GM18907 (cell line): ENCODE measurements at regions not wholly inside any gene's neighbourhood (a gene's known extent, or its start where the extent isn't known, plus 50 kb on each side); places are given as distances from the start of the nearest gene placed in this dataset.
"Not testable (repeated sequence)": the region's sequence is repeated elsewhere in the genome, so short reads cannot be mapped to it uniquely, and the experiment has no call there.

Source experiments
- ATAC-seq: cut with Tn5 transposase; IDR thresholded peaks from one replicate; pipeline ENCODE4 v1.9.1; 2021; ENCODE audit warnings: mild to moderate bottlenecking, moderate library complexity; ENCODE audit not compliant: unreplicated experiment

GRCh38 chr20:19110285-19110684 is 102.2 kb upstream of the SLC24A3 start:
- ATAC-seq: no peak

DNA sequence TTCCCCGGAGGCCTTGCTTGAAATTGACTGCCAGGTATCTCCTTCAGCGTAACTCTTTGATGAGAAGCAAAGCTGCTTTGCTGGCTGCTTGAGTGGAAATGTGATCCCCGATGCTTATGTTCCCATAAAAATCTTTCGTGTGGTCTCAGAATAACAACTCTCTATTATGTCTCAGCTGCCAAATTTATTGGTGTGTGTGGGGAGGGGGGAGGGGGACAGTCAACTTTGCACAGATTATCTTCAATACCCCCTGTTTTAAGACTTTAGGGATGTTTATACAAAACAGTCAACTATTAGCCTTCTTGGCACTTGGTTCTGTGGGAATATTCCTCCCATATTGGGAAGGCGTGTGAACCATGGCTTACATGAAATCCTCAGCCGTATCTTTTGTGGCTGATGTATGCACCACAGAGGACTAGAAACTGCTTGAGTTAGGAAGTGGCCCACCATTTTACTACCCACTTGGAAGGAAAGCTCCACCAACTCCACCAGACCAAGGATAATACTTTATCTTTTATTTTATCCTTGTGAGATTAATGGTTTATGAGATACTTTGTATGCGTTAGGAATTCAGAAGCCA is 101.5 kb upstream of the SLC24A3 start:
- no peak for ATAC-seq

GRCh38 chr20:19112828-19113227 is 99.6 kb upstream of the SLC24A3 start:
- no peak for ATAC-seq

GRCh38 chr20:19113343-19113930 is 99.0 kb upstream of the SLC24A3 start:
- no peak for ATAC-seq

DNA sequence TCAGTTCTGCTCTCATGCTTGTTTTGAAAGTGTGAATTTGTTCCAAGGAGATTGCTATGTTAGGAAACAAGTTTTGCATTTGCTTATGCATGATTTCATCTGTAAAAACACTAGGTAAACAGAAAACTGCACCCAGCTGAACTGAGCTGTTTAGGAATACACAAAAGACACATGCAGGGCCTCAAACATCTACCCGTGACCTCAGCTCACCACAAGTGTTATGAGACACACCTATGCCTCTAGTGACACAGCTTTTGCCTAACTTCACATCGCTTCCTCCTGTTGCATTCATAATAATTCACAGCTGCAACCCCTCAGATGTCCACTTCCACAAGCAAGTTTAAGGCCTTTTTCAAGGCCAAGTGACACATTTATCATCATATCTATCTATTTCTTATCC is 98.0 kb upstream of the SLC24A3 start:
- no peak for ATAC-seq

DNA sequence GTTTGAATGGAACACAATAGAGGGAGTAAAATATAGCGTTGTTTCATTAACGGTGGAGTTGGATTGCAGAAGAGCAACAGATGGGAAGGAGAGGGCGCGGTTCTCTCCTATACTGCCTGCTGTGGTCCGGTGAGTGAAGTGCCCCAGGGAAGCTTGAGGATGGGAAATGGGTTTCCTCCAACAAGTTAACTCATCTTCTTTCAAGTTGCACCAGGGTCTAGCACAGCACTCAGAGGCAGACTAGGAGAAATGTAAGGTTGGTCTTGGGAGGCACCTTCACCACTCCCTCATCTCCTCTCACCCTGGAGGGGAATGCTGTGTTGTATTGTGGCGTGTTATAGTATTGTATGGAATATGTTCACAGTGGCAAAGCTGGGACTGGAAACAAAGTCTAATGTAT is 96.9 kb upstream of the SLC24A3 start:
- no peak for ATAC-seq

DNA sequence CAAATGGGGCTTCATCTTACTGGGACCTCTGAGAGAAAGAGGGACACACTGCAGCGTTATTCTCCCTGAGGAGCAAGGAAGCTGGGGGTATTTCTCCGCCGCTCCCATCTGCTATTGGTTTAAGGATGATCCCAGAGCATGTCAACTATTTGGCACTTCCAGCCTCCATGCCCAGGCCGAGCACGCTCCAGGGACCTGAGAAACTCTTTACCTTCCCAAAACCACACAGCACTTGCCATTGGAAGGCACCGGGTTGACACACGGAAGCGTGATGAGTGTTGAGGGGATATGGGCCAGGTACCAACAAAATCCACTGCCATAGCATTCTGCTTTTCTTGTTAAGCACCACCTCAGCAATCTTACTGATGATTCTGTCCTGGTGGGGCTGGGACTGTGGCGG is 92.4 kb upstream of the SLC24A3 start:
- no peak for ATAC-seq

DNA sequence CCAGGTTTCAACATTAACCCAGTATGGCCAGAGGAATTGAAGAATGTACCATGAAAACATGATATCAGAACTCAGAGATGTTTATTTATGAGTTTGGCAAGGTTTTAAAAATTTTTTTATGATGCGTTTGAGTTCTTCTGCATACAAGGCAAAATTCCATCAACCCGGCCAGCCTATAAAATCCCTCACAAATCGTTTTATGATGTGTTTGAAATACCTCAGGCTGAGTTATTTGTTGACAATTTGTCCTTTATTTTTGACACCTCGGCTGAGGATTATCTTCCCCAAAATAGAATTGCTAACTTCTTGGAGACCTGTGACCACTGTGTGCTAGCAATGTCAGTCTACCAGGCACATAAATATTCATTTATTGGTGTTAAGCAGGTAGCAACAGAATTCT is 91.9 kb upstream of the SLC24A3 start:
- no peak for ATAC-seq

GRCh38 chr20:19121463-19121862 is 91.0 kb upstream of the SLC24A3 start:
- ATAC-seq: no peak

DNA sequence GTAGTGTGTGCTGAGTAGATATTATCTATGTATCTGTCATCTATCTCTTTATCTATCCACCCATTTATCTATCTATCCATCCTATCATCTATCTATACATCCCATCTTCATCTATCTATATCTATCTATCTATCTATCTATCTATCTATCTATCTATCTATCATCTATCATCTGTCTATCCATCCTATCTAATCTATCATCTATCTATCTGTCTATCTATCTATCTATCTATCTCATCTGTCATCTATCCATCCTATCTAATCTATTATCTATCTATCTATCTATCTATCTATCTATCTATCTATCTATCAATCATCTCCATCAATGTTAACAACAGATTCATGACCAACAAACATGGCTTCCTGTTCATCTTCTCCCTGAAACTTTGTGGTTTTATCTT is 90.5 kb upstream of the SLC24A3 start:
- ATAC-seq: no peak

DNA sequence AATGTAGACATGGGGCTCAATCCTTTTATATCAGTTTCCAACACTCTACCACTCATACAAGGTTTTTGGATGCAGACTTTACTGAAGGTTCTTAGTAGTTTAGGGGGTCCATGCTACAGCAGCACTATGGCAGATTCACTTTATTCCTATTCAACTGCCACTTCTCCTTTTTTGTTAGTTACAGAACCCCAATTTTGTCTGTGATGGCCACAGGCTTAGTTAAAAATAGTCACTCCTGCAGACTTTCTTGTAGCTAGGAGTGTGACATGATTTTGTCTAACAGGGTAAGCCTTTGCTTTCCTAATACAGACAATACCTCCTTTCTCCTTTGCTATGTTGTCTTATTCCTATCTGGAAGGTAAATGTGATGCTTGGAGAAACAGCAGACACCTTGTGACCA is 90.0 kb upstream of the SLC24A3 start:
- no peak for ATAC-seq

DNA sequence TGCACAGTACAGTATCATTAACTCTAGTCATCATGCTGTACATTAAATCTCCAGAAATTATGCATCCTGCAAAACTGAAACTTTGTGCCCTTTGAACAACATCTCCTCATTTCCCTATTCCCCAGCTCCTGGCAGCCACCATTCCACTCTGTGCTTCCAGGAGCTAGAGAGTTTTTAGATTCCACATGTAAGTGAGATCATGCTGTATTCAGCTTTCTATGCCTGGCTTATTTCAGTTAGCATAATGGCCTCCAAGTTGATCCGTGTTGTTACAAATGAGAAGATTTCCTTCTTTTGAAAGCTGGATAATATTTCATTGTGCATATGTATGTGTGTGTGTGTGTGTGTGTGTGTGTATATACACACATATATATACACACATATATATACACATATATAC is 86.9 kb upstream of the SLC24A3 start:
- no peak for ATAC-seq

- ATAC-seq: no peak
Observed at GRCh38 chr20:19129306-19129705, 83.1 kb upstream of the SLC24A3 start.

GRCh38 chr20:19129976-19130612 is 82.3 kb upstream of the SLC24A3 start:
- no peak for ATAC-seq

GRCh38 chr20:19130613-19130984 is 81.8 kb upstream of the SLC24A3 start:
- no peak for ATAC-seq

GRCh38 chr20:19137641-19138040 is 74.8 kb upstream of the SLC24A3 start:
- ATAC-seq: no peak

DNA sequence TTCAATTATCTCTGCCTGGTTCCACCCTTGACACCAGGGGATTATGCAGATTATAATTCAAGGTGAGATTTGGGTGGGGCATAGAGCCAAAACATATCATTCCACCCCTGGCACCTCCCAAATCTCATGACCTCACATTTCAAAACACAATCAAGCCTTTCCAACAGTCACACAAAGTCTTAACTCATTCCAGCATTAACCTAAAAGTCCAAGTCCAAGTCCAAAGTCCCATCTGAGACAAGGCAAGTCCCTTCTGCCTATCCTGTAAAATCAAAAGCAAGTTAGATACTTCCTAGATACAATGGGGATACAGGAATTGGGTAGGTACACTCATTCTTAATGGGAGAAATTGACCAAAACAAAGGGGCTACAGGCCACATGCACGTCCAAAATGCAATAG is 73.7 kb upstream of the SLC24A3 start:
- no peak for ATAC-seq

DNA sequence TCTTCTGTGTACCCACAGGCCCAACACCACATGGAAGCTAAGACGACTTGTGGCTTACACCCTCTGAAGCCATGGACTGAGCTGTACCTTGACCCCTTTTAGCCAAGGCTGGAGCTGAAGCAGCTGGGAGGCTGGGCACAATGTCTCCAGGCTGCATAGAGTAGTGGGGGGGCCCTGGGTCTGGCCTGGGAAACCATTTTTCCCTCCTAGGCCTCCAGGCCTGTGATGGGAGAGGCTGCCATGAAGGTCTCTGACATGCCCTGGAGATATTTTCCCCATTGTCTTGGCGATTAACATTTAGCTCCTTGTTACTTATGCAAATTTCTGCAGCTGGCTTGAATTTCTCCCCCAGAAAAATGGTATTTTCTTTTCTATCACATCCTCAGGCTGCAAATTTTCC is 72.9 kb upstream of the SLC24A3 start:
- ATAC-seq: not testable (repeated sequence)

GRCh38 chr20:19141998-19142397 is 70.4 kb upstream of the SLC24A3 start:
- ATAC-seq: no peak

DNA sequence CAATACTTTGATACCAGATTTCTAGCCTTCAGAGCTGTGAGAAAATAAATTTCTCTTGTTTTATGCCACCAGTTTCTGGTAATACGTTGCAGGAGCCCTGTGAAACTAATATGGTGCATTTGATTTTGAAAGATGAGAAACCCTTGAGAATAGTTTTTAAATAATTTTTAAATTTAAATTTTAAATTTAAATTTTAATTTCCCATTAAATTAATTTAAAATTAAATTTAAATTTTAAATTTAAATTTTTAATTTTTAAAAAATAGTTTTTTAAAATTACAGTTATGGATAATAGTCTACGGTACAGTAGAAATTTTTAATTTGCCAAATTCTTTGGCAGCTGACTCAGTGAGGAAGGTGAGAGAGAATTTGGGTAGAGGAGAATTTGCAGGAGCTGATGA is 68.6 kb upstream of the SLC24A3 start:
- no peak for ATAC-seq

- ATAC-seq: no peak
Observed at GRCh38 chr20:19161336-19161735, 51.1 kb upstream of the SLC24A3 start.
